ENCODE measurements at regions not wholly inside any gene's neighbourhood (a gene's known extent, or its start where the extent isn't known, plus 50 kb on each side); places are given as distances from the start of the nearest gene placed in this dataset.

- no peak for TF ChIP-seq CTCF (IDR thresholded peaks at IDR 0.05; ENCODE audit: low read length, missing control alignments)
- no peak for DNase-seq (ENCODE audit: low read depth)
- no peak overlapping the region for H3K4me3 ChIP-seq (replicated peaks; ENCODE audit: low read depth, low read length)
Measured at GRCh38 chr9:73024601-73025034, 71.8 kb upstream of the ALDH1A1 start.

DNA sequence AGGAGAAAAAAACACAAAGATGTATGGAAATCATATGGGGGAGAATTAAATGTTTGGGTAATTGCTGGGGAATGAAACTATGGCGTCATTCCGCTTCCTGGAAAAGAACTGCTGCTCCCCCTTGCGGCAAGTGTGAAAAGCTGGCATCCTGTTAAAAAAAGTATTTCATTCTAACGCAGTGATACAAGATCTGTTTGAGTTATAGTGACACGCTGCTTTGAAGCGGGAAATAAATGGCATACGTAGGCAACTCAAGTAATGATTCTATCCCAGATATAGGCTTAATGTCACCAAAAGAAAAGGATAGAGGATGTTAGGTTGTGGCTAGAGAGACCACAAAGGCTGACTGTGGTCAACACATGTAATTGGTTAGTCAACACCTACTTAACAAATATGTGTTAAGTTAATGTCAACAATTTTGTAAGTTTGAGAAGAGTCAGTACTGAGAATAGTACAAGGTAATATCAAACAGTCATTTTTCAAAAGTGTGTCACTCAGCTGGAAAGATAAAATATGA, 70.2 kb upstream of the ALDH1A1 start:
- peak; percentile 87 for TF ChIP-seq CTCF (IDR thresholded peaks at IDR 0.05; ENCODE audit: low read length, missing control alignments)
- H3K4me3 ChIP-seq (replicated peaks; ENCODE audit: low read depth, low read length): no peak overlapping the region
- peak; percentile 80 for DNase-seq (ENCODE audit: low read depth)

DNA sequence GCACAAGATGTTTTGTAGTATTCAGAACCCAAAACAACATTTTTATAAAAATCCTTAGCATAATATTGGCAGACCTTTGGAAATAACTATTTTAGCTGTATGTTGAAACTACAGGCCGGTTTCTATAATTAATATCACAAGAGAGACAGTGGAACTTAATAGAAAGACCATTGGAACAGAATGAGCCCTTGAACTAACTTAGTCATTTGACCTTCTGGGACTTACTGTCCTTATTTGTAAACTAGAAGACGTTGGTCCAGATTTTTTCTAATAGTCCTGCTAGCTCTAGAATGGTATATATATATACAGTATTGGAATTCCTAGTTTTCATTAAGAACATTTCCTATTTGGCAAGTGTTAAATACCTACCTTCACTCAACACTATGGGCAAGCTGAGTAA, 69.5 kb upstream of the ALDH1A1 start:
- TF ChIP-seq CTCF (IDR thresholded peaks at IDR 0.05; ENCODE audit: low read length, missing control alignments): no peak
- DNase-seq (ENCODE audit: low read depth): no peak

GRCh38 chr9:73020877-73021276, 68.0 kb upstream of the ALDH1A1 start:
- no peak for TF ChIP-seq CTCF (IDR thresholded peaks at IDR 0.05; ENCODE audit: low read length, missing control alignments)
- H3K4me3 ChIP-seq (replicated peaks; ENCODE audit: low read depth, low read length): no peak overlapping the region
- no peak for DNase-seq (ENCODE audit: low read depth)

More for the DNA sequence above, 69.5 kb upstream of the ALDH1A1 start:
- no peak overlapping the region for H3K4me3 ChIP-seq (replicated peaks; ENCODE audit: low read depth, low read length)

GRCh38 chr9:73014011-73014410, 61.2 kb upstream of the ALDH1A1 start:
- TF ChIP-seq CTCF (IDR thresholded peaks at IDR 0.05; ENCODE audit: low read length, missing control alignments): no peak
- DNase-seq (ENCODE audit: low read depth): no peak
- H3K4me3 ChIP-seq (replicated peaks; ENCODE audit: low read depth, low read length): no peak overlapping the region

DNA sequence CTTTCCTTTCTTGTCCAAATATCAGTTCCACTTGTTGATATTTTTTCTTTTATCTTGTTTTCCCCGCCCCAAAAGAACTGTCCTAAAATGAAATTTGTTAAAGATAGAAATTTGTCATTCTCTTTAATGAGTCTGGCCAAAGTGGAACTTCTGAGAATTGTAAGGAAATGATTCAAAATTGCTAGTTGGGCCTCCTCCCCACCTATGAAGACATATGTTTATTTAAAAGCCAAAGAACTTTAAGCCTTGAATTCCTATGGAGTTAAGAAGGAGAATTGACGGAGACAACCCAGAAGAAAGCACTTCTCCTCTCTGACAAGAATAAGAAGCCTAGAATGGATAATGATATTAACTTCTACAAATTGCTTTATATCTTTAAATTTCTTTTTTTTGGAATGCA, 59.1 kb upstream of the ALDH1A1 start:
- H3K4me3 ChIP-seq (replicated peaks; ENCODE audit: low read depth, low read length): no peak overlapping the region
- DNase-seq (ENCODE audit: low read depth): no peak
- TF ChIP-seq CTCF (IDR thresholded peaks at IDR 0.05; ENCODE audit: low read length, missing control alignments): no peak

DNA sequence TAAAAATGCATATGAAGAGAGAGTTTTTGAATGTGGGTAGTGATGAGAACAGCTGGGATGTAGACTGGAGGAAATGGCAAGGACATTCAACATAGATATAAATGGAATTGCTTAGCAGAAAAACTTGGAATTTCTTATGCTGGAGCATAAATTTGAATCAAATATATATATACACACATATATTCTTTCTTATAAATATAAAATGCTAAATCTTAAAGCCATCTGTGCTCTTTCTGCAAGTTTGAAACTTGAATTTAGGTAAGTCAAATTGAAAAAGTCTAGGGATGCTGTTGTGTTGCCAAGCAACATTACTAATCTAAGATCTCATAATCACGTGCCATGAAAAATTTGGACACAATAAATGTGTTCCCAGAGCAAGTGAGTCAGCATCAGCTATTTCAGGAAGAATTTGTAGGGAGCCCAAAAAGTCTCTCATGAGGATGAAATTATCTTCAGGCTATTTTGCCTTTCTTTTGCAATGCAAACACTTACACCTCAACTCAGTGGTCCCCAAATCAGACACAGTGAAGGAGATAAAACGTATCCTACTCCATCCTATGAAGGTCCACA, 58.4 kb upstream of the ALDH1A1 start:
- H3K4me3 ChIP-seq (replicated peaks; ENCODE audit: low read depth, low read length): no peak overlapping the region
- TF ChIP-seq CTCF (IDR thresholded peaks at IDR 0.05; ENCODE audit: low read length, missing control alignments): no peak
- peak; percentile 68 for DNase-seq (ENCODE audit: low read depth)

All from fibroblast of pulmonary artery (primary cell).